Activated CD4-positive, alpha-beta T cell treated with anti-CD3 and anti-CD28 coated beads, Interleukin-2, amount 10 ng/mL, durations not matched to agents 7 days and 5 days (primary cell): ENCODE measurements at regions not wholly inside any gene's neighbourhood (a gene's known extent, or its start where the extent isn't known, plus 50 kb on each side); places are given as distances from the start of the nearest gene placed in this dataset.
"Not testable (repeated sequence)": the region's sequence is repeated elsewhere in the genome, so short reads cannot be mapped to it uniquely, and the experiment has no call there.

Experiments used
- CTCF ChIA-PET: fragments of 350-600 bp; sonication (Branson Sonifier 250); formaldehyde crosslinking; loops from one replicate; lab custom pipeline; 2021; ENCODE audit warnings: antibody characterized with exemption; lab: Charles Lee
- POLR2A ChIA-PET: fragments of 350-600 bp; sonication (Branson Sonifier 250); formaldehyde crosslinking; loops from one replicate; lab custom pipeline; 2021; ENCODE audit warnings: antibody characterized with exemption; lab: Charles Lee
- DNase-seq: peaks from one replicate; pipeline ENCODE4 v3.0.0-alpha.2; 2020
- H3K27ac Mint-ChIP-seq: one replicate; pipeline ENCODE4 v1.8.0; 2021; ENCODE audit warnings: mild to moderate bottlenecking, moderate library complexity, mixed read lengths
- H3K27me3 Mint-ChIP-seq: one replicate; pipeline ENCODE4 v1.8.0; 2021; ENCODE audit warnings: mixed read lengths
- H3K36me3 Mint-ChIP-seq: one replicate; pipeline ENCODE4 v1.8.0; 2021; ENCODE audit warnings: low read depth, mixed read lengths
- H3K4me1 Mint-ChIP-seq: one replicate; pipeline ENCODE4 v1.8.0; 2021; ENCODE audit warnings: mixed read lengths
- H3K4me3 Mint-ChIP-seq: one replicate; pipeline ENCODE4 v1.8.0; 2021; ENCODE audit warnings: mild to moderate bottlenecking, moderate library complexity, mixed read lengths
- H3K9me3 Mint-ChIP-seq: one replicate; pipeline ENCODE4 v1.8.0; 2021; ENCODE audit warnings: mixed read lengths

DNA sequence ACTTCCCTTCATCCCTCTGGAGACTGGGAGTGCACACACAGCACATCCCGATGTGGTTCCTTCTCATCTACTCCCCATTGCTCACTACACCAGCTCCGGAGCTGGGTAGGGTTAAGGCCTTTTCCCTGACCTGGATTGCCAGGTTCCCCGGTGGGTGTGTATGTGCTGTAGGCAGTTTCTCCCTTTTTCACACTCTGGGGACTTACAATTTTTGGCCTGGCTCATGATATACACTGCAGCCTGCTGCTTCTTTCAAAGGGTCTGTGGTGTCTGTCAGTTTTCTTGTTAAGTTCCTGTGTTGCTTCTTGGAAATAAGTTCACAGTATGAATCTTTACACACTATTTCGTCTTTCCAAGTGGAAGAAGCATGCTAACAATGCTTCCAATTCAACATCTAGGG lies 405.5 kb downstream of the UTRN start:
- peaks cover 26% of the 10 kb centered on the region for H3K9me3 Mint-ChIP-seq
- no peaks in the 10 kb centered on the region for H3K4me1 Mint-ChIP-seq
- DNase-seq, result no peak
- H3K27ac Mint-ChIP-seq, result no peak overlapping the region
- peaks cover 68% of the 10 kb centered on the region for H3K36me3 Mint-ChIP-seq
- no peaks in the 10 kb centered on the region for H3K27me3 Mint-ChIP-seq
- CTCF ChIA-PET, result interaction anchor here (1.0 kb wide), 1 partner anchor 203 kb away, joined by 3 read pairs; no protein-coding TSS in a partner anchor
- no peak overlapping the region for H3K4me3 Mint-ChIP-seq
- POLR2A ChIA-PET, result no interaction called here

DNA sequence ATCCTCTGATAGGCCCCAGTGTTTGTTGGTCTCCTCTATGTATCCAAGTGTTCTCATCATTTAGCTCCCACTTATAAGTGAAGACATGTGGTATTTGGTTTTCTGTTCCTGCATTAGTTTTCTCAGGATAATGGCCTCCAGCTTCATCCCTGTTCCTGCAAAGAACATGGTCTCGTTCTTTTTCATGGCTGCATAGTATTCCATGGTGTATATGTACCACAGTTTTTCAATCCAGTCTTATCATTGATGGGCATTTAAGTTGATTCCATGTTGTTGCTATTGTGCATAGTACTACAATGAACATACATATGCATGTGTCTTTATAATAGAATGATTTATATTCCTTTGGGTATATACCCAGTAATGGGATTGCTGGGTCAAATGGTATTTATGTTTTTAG lies 406.9 kb downstream of the UTRN start:
- POLR2A ChIA-PET, DNase-seq, H3K4me3 Mint-ChIP-seq: not testable (repeated sequence)

DNA sequence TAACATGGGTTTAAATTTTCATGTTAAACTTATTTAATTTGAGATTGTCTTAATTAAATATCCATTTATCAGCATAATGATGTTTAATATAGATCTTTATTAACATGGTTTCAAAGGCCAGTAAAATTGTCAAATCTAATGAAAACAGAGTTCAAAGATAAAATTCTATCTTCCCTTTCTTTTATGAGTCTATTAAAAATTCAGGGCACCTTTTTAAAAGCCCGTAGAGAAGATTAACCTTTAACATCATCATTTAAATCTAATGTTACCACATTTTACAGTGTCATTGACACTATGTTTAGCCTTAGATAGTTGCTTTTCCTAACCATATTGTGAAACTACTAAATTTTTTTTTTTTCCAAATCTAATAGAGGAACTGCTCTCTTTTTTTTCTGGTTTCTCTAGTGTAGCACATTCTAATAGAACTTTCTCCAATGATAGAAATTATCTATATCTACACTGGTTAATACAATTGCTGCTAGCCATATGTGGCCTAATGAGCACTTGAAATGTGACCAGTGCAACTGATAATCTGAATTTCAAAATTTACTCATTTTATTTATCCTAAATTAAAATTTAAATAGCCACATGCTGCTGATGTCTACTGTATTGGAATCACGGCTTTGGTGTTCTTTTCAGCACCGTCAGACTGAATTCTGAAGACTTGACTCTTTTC lies 410.9 kb downstream of the UTRN start:
- Mint-ChIP-seq H3K9me3 (peaks cover 8% of the 10 kb centered on the region), H3K27me3 (no peaks in the 10 kb centered on the region), H3K4me3 (no peak overlapping the region), H3K4me1 (peaks cover 11% of the 10 kb centered on the region), H3K27ac (no peak overlapping the region), H3K36me3 (peaks cover 28% of the 10 kb centered on the region)
- POLR2A ChIA-PET, result no interaction called here
- CTCF ChIA-PET, result no interaction called here
- DNase-seq, result no peak

More for the DNA sequence above, 406.9 kb downstream of the UTRN start:
- CTCF ChIA-PET, result interaction anchor here (1.0 to 1.7 kb wide), 2 partner anchors 15 to 22 kb away, joined by 4 read pairs; no protein-coding TSS in a partner anchor
- H3K27me3 Mint-ChIP-seq, H3K4me1 Mint-ChIP-seq, H3K27ac Mint-ChIP-seq: not testable (repeated sequence)
- H3K36me3 Mint-ChIP-seq, result peaks cover 55% of the 10 kb centered on the region
- peaks cover 15% of the 10 kb centered on the region for H3K9me3 Mint-ChIP-seq

DNA sequence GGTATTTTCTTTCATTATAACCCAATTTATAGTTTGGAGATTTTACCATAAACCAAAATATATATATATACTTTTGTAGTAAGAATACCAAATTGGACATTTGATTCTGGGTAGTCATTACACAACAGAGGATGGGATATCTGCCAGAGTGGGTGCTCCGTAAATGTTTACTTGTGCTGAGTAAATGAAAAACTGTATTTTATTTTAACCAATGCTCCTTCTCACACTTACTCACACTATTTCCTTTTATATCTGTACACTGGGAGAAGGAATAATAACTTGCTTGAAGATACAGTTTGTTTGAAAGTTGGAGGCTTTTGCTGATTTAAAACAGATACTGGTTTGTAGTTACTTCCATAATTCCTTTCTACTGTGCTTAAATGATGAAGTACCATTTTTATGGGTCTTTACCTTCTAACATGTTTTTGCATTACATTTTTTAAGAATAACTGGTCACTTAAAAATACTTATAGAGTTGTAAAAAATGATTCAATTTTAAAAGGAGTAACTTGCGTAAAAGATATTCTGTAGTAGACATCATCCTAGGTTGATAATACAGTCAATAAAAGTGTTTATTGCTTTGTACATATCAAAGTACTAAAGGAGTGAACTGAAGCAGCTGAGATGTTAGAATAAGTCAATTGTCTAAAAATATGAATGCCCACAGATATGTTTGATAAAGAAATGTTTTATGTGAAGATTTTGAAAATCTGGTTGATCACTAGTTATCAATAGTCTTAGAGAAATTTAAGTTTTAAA lies 411.7 kb downstream of the UTRN start:
- Mint-ChIP-seq H3K9me3 (peaks cover 4% of the 10 kb centered on the region), H3K27ac (no peak overlapping the region)

DNA sequence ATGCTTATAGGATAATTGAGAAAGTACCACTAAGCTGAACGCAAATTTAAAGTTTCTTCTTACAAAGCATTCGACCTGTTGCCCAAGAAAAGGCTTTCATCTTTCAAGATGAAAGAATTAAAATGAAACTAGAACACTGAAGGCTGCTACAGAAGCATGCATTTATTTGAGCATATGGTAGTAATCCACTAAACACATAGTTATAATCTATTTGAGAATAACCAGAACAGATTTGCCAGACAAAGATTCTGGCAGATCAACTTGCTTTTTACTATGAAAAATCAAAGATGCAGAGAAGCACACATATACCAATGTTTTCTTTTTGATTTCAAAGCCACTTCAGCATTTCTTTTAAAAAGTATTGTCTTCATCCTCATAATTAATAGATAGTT lies 412.2 kb downstream of the UTRN start:
- peaks cover 24% of the 10 kb centered on the region for H3K36me3 Mint-ChIP-seq
- H3K27me3 Mint-ChIP-seq, result no peaks in the 10 kb centered on the region
- no peak for DNase-seq
- H3K9me3 Mint-ChIP-seq, result no peaks in the 10 kb centered on the region
- H3K27ac Mint-ChIP-seq, result no peak overlapping the region
- ChIA-PET POLR2A (no interaction called here), CTCF (no interaction called here)
- peaks cover 11% of the 10 kb centered on the region for H3K4me1 Mint-ChIP-seq
- H3K4me3 Mint-ChIP-seq, result no peak overlapping the region

More for the DNA sequence above, 411.7 kb downstream of the UTRN start:
- CTCF ChIA-PET, result no interaction called here
- POLR2A ChIA-PET, result no interaction called here
- no peak for DNase-seq
- no peak overlapping the region for H3K4me3 Mint-ChIP-seq
- H3K27me3 Mint-ChIP-seq, result no peaks in the 10 kb centered on the region
- H3K36me3 Mint-ChIP-seq, result peaks cover 29% of the 10 kb centered on the region
- H3K4me1 Mint-ChIP-seq, result peaks cover 11% of the 10 kb centered on the region

DNA sequence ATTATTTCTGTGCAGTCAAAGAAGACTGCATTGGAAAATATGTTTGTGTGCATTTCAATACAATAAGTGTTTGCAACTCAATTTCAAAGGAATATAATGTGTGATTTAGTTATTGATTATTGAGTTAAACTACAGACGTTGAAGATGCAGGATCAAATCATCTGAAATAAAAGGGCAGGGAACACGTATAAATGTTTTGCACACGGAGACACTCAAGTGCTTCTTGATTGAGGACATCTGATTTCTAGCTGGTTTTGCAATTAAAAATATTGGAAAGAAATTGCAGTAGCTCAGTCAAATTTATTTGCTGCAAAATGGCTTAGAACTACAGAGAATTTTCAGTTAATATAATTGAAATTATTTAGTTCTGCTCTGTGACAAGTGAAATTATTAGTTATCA lies 412.7 kb downstream of the UTRN start:
- Mint-ChIP-seq H3K4me3 (no peak overlapping the region), H3K27me3 (no peaks in the 10 kb centered on the region), H3K4me1 (peaks cover 11% of the 10 kb centered on the region), H3K36me3 (peaks cover 20% of the 10 kb centered on the region), H3K9me3 (no peaks in the 10 kb centered on the region), H3K27ac (no peak overlapping the region)
- ChIA-PET POLR2A (no interaction called here), CTCF (no interaction called here)
- DNase-seq, result no peak

DNA sequence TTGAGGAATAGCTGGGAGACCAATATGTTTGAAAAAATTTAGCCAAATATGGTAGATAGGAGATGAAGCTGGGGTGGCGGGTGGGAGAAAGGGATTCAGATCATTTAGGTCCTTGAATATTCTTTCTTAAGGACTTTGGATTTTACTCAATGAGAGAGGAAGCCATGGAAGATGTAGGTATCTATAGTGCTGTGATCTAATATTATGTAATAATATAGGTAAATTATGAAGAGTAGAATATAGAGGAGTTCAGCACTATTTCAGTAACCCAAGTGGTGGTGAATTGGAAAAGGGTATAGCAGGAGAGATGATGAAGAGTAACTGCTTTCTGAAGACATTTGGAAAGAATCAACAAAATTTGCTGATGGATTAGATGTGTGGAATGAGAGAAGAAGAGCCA lies 417.6 kb downstream of the UTRN start:
- CTCF ChIA-PET, result no interaction called here
- no peaks in the 10 kb centered on the region for H3K27me3 Mint-ChIP-seq
- POLR2A ChIA-PET, result no interaction called here

DNA sequence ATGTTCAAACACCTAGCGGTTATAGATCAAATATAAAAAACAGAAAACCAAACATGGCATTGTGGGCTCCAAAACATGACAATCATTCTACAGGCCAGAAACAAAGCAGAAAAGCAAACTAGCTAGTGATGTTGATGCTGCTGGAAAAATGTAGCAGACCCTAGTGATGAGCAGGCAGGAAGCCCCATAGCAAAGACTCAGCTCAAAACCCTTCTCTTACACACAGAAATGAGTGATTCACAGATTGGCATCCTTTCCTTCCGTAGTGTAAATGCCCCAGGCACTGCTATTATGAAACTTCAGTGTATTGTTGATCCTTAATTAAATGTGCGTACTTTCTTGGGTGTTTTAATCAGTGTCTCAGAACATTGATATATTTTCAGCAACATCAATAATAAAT lies 425.1 kb downstream of the UTRN start:
- peaks cover 12% of the 10 kb centered on the region for H3K36me3 Mint-ChIP-seq
- ChIA-PET POLR2A (no interaction called here), CTCF (no interaction called here)
- H3K9me3 Mint-ChIP-seq, result no peaks in the 10 kb centered on the region
- DNase-seq, result no peak
- H3K4me1 Mint-ChIP-seq, result no peaks in the 10 kb centered on the region
- no peak overlapping the region for H3K27ac Mint-ChIP-seq
- H3K4me3 Mint-ChIP-seq, result no peak overlapping the region
- H3K27me3 Mint-ChIP-seq, result no peaks in the 10 kb centered on the region

More for the DNA sequence above, 417.6 kb downstream of the UTRN start:
- DNase-seq, result no peak
- no peak overlapping the region for H3K27ac Mint-ChIP-seq
- no peaks in the 10 kb centered on the region for H3K4me1 Mint-ChIP-seq
- H3K36me3 Mint-ChIP-seq, result peaks cover 22% of the 10 kb centered on the region
- no peak overlapping the region for H3K4me3 Mint-ChIP-seq
- no peaks in the 10 kb centered on the region for H3K9me3 Mint-ChIP-seq

DNA sequence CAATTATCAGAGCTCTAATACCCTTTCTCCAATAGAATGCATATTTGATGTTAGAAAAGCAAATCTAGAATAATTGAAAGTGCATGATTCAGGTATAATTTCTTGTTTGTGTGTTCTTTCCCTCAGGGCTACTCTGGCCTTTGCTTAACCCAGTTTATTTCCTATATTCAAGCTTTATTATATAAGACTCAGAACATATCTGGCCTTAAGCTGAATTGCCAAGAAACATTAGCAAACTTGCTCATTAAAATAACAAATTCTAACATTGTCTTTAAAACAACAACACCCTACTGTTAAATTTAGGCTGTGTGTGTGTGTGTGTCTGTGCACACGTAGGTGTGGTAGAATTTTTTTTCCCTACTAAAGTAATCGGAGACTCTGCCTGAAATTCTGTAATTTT lies 426.5 kb downstream of the UTRN start:
- H3K27ac Mint-ChIP-seq, result no peak overlapping the region
- CTCF ChIA-PET, result interaction anchor here (1.1 kb wide), 1 partner anchor 12 kb away, joined by 5 read pairs; no protein-coding TSS in a partner anchor
- no peak for DNase-seq
- POLR2A ChIA-PET, result interaction anchor here (0.5 kb wide), 1 partner anchor 148 kb away, joined by 3 read pairs; no protein-coding TSS in a partner anchor
- no peaks in the 10 kb centered on the region for H3K9me3 Mint-ChIP-seq
- H3K4me3 Mint-ChIP-seq, result no peak overlapping the region
- H3K27me3 Mint-ChIP-seq, result no peaks in the 10 kb centered on the region
- peaks cover 1% of the 10 kb centered on the region for H3K4me1 Mint-ChIP-seq
- H3K36me3 Mint-ChIP-seq, result peaks cover 6% of the 10 kb centered on the region

DNA sequence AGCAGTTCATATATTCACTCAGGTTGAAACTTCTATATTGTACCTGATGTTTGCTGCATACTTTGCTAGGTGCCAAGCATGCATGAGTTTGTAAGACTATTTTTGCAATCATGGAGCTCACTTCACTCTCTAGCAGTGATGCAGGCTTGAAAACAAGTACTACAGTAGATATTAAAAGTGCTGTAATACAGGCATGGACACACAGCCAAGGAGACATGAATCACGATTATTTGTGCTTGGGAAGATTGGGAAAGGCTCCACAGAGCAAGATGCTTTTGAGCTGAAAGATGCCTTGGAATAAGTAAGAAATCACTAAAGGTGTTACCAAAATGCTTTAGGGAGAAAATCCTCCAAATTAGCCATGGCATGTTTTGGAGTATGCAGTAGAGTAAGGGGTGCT lies 427.4 kb downstream of the UTRN start:
- no peak overlapping the region for H3K27ac Mint-ChIP-seq
- no peak overlapping the region for H3K4me3 Mint-ChIP-seq
- H3K4me1 Mint-ChIP-seq, result peaks cover 1% of the 10 kb centered on the region
- H3K9me3 Mint-ChIP-seq, result no peaks in the 10 kb centered on the region
- CTCF ChIA-PET, result interaction anchor here (0.7 kb wide), 1 partner anchor 166 kb away, joined by 3 read pairs; no protein-coding TSS in a partner anchor
- no peaks in the 10 kb centered on the region for H3K27me3 Mint-ChIP-seq
- DNase-seq, result no peak
- H3K36me3 Mint-ChIP-seq, result peaks cover 8% of the 10 kb centered on the region
- POLR2A ChIA-PET, result interaction anchor here (0.5 kb wide), 1 partner anchor 61 kb away, joined by 3 read pairs; no protein-coding TSS in a partner anchor

DNA sequence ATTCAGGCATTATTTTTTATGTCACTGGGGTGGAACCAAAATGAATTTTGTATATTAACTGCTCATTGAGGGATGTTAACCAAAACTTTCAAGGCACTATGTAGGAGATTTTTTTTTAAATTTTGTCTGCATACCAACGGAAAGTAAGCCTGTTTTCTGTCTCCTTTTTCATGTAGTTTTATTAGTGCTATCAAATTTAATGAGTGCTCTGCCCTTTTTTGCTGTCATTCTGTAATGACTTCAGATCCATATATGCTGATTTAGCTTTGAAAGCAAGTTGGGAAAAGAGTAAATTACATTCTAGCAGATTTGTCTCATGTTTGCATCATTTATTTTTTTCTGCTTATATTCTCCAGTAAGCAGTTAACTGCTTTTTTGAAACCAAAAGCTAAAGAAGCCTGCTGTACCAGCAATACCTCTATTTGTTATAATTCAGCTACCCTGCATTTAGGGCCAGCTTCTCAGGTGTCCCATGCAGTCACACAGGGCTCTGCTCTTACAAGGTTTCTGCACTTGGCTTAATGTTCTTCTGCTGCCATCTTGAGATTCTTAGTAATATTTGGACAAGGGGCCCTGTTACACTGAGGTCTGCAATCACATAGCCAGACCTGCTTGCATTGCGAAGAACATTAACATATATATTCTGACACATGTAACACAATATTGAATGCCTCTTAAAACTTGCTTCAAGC lies 429.0 kb downstream of the UTRN start:
- Mint-ChIP-seq H3K27ac (no peak overlapping the region), H3K27me3 (no peaks in the 10 kb centered on the region), H3K9me3 (no peaks in the 10 kb centered on the region), H3K36me3 (peaks cover 10% of the 10 kb centered on the region), H3K4me1 (peaks cover 4% of the 10 kb centered on the region), H3K4me3 (no peak overlapping the region)
- ChIA-PET POLR2A (no interaction called here), CTCF (interaction anchor here (1.2 kb wide), 1 partner anchor 22 kb away, joined by 4 read pairs; no protein-coding TSS in a partner anchor)
- DNase-seq, result no peak

DNA sequence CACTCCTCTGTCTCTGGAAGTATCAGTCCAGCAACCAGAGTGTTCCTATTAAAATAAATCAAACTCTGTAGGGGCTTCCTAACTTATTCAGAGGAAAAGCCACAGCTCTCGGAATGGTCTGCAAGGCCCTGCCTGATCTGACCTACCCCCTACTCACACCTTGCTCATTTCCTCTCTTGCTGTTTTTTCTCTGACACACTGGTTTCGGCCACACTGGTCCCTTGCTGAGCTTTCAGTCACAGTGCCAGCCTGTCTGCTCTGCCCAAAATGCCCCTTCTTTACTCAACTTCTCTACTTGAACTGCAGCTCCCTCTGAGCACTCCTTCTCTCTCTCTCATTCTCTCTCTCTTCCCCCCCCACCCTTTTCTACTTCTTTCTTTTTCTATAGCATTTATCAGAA lies 430.2 kb downstream of the UTRN start:
- Mint-ChIP-seq H3K36me3 (peaks cover 17% of the 10 kb centered on the region), H3K4me1 (peaks cover 5% of the 10 kb centered on the region), H3K27ac (no peak overlapping the region), H3K4me3 (no peak overlapping the region), H3K27me3 (no peaks in the 10 kb centered on the region), H3K9me3 (no peaks in the 10 kb centered on the region)
- CTCF ChIA-PET, result interaction anchor here (0.6 kb wide), 1 partner anchor 57 kb away, joined by 3 read pairs; no protein-coding TSS in a partner anchor
- DNase-seq, result no peak
- POLR2A ChIA-PET, result no interaction called here

DNA sequence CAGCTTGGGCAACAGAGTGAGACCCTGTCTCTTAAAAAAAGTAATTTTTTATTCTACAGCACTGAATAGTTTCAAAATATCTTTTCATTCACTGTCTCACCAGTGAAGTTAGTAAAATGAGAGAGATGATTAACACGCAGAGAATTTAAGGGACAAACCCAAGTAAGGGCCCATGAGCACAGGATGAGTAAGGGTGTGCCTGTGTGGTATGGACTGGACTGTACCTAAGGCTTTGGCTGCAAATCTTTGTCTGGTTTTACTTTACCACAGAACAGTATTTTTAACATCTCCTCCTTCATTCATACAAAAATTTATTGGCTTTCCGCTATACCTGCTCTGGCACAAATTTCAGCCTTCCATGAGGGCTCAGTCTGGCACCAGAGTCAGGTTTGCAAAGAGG lies 433.3 kb downstream of the UTRN start:
- no peak overlapping the region for H3K27ac Mint-ChIP-seq
- ChIA-PET POLR2A (no interaction called here), CTCF (no interaction called here)
- DNase-seq, result no peak
- no peaks in the 10 kb centered on the region for H3K9me3 Mint-ChIP-seq
- no peak overlapping the region for H3K4me3 Mint-ChIP-seq
- peaks cover 24% of the 10 kb centered on the region for H3K36me3 Mint-ChIP-seq
- H3K4me1 Mint-ChIP-seq, result peaks cover 5% of the 10 kb centered on the region
- no peaks in the 10 kb centered on the region for H3K27me3 Mint-ChIP-seq
